Smooth muscle cell (in vitro differentiated cells): ENCODE measurements at regions not wholly inside any gene's neighbourhood (a gene's known extent, or its start where the extent isn't known, plus 50 kb on each side); places are given as distances from the start of the nearest gene placed in this dataset.

Experiments
- DNase-seq: peaks from one replicate; lab custom pipeline; 2025; ENCODE audit not compliant: unreplicated experiment; lab: John Stamatoyannopoulos, UW
- H2AFZ ChIP-seq: fragments of 200-600 bp; sonication (generic); 2 replicates; pipeline ENCODE4 v1.6.0; 2016; ENCODE audit warnings: antibody characterized with exemption, low read depth, mild to moderate bottlenecking
- H3F3A ChIP-seq: fragments of 200-600 bp; sonication (generic); 2 replicates; pipeline ENCODE4 v1.6.0; 2017; ENCODE audit warnings: antibody characterized with exemption, low read depth
- H3K27ac ChIP-seq: fragments of 200-600 bp; sonication (generic); 2 replicates; pipeline ENCODE4 v1.5.1; 2016; ENCODE audit warnings: low read depth, mild to moderate bottlenecking
- H3K27me3 ChIP-seq: fragments of 200-600 bp; sonication (generic); 2 replicates; pipeline ENCODE4 v1.6.1; 2016; ENCODE audit warnings: low read depth, mild to moderate bottlenecking
- H3K36me3 ChIP-seq: fragments of 200-600 bp; sonication (generic); 2 replicates; pipeline ENCODE4 v1.5.1; 2016; ENCODE audit warnings: low read depth
- H3K4me1 ChIP-seq: fragments of 200-600 bp; sonication (generic); 2 replicates; pipeline ENCODE4 v1.5.1; 2016; ENCODE audit warnings: low read depth
- H3K4me2 ChIP-seq: fragments of 200-600 bp; sonication (generic); 2 replicates; pipeline ENCODE4 v1.6.0; 2016; ENCODE audit warnings: mild to moderate bottlenecking
- H3K4me3 ChIP-seq: fragments of 200-600 bp; sonication (generic); 2 replicates; pipeline ENCODE4 v1.5.1; 2016; ENCODE audit warnings: mild to moderate bottlenecking
- H3K79me2 ChIP-seq: fragments of 200-600 bp; sonication (generic); 2 replicates; pipeline ENCODE4 v1.6.0; 2016; ENCODE audit warnings: low read depth, mild to moderate bottlenecking
- H3K9ac ChIP-seq: fragments of 200-600 bp; sonication (generic); 2 replicates; pipeline ENCODE4 v1.6.0; 2016; ENCODE audit warnings: low read depth
- H3K9me3 ChIP-seq: fragments of 200-600 bp; sonication (generic); replicated peaks from 2 replicates; pipeline ENCODE4 v1.5.1; 2016; ENCODE audit warnings: low read depth
- H4K20me1 ChIP-seq: fragments of 200-600 bp; sonication (generic); 2 replicates; pipeline ENCODE4 v1.6.0; 2016; ENCODE audit warnings: low read depth
- CTCF ChIP-seq: fragments of 200-600 bp; sonication (generic); IDR thresholded peaks from 2 replicates; pipeline ENCODE4 v1.5.1; 2017; ENCODE audit warnings: borderline replicate concordance, mild to moderate bottlenecking, antibody characterized with exemption; ENCODE audit not compliant: insufficient read depth, poor library complexity, severe bottlenecking
- WGBS: methylation state at CpG from one replicate; pipeline ENCODE4 v1.1.7; 2016; ENCODE audit warnings: low lambda C conversion rate; 5-methylcytosine and 5-hydroxymethylcytosine counted together

GRCh38 chr11:15580056-15580774 lies 465.5 kb downstream of the INSC start:
- H3K4me2 ChIP-seq: no peak overlapping the region
- H3K79me2 ChIP-seq: no peaks in the 10 kb centered on the region
- no peak overlapping the region for H3K9ac ChIP-seq
- H2AFZ ChIP-seq: no peak overlapping the region
- WGBS: 100% methylated on average over 1 of the region's 1 CpG
- H3K27me3 ChIP-seq: no peaks in the 10 kb centered on the region
- DNase-seq: no peak
- H3K4me3 ChIP-seq: no peak overlapping the region
- no peaks in the 10 kb centered on the region for H3K4me1 ChIP-seq
- no peaks in the 10 kb centered on the region for H4K20me1 ChIP-seq
- no peak for TF ChIP-seq CTCF
- H3K36me3 ChIP-seq: no peaks in the 10 kb centered on the region
- no peaks in the 10 kb centered on the region for H3F3A ChIP-seq
- no peaks in the 10 kb centered on the region for H3K9me3 ChIP-seq
- no peak overlapping the region for H3K27ac ChIP-seq

GRCh38 chr11:15580775-15581095 lies 466.0 kb downstream of the INSC start:
- Histone ChIP-seq H3K9me3 (no peaks in the 10 kb centered on the region), H3F3A (no peaks in the 10 kb centered on the region), H3K27me3 (no peaks in the 10 kb centered on the region), H4K20me1 (no peaks in the 10 kb centered on the region), H3K4me3 (no peak overlapping the region), H3K79me2 (no peaks in the 10 kb centered on the region), H3K36me3 (no peaks in the 10 kb centered on the region), H3K4me2 (no peak overlapping the region), H3K4me1 (no peaks in the 10 kb centered on the region), H3K9ac (no peak overlapping the region), H2AFZ (no peak overlapping the region), H3K27ac (no peak overlapping the region)
- TF ChIP-seq CTCF: no peak
- WGBS: 95% methylated on average over 3 of the region's 3 CpGs
- no peak for DNase-seq

GRCh38 chr11:15584158-15584557 lies 469.4 kb downstream of the INSC start:
- 90% methylated on average over 5 of the region's 5 CpGs for WGBS
- Histone ChIP-seq H3K9me3 (no peaks in the 10 kb centered on the region), H3K27ac (no peak overlapping the region), H4K20me1 (no peaks in the 10 kb centered on the region), H3K4me1 (peaks cover under 1% of the 10 kb centered on the region), H3K9ac (no peak overlapping the region), H2AFZ (no peak overlapping the region), H3F3A (no peaks in the 10 kb centered on the region), H3K27me3 (no peaks in the 10 kb centered on the region), H3K4me3 (no peak overlapping the region), H3K36me3 (no peaks in the 10 kb centered on the region), H3K4me2 (no peak overlapping the region), H3K79me2 (no peaks in the 10 kb centered on the region)
- TF ChIP-seq CTCF: no peak
- DNase-seq: no peak
